Dermis microvascular lymphatic vessel endothelial cell (primary cell): ENCODE measurements at regions not wholly inside any gene's neighbourhood (a gene's known extent, or its start where the extent isn't known, plus 50 kb on each side); places are given as distances from the start of the nearest gene placed in this dataset.
"Not testable (repeated sequence)": the region's sequence is repeated elsewhere in the genome, so short reads cannot be mapped to it uniquely, and the experiment has no call there.

ENCODE experiments used
- DNase-seq, 2 donors: peaks; one replicate each; pipeline versions ENCODE4 v3.0.0 to v3.0.0-alpha.2; 2010; ENCODE audit warnings: low read depth in 2 of 2

DNA sequence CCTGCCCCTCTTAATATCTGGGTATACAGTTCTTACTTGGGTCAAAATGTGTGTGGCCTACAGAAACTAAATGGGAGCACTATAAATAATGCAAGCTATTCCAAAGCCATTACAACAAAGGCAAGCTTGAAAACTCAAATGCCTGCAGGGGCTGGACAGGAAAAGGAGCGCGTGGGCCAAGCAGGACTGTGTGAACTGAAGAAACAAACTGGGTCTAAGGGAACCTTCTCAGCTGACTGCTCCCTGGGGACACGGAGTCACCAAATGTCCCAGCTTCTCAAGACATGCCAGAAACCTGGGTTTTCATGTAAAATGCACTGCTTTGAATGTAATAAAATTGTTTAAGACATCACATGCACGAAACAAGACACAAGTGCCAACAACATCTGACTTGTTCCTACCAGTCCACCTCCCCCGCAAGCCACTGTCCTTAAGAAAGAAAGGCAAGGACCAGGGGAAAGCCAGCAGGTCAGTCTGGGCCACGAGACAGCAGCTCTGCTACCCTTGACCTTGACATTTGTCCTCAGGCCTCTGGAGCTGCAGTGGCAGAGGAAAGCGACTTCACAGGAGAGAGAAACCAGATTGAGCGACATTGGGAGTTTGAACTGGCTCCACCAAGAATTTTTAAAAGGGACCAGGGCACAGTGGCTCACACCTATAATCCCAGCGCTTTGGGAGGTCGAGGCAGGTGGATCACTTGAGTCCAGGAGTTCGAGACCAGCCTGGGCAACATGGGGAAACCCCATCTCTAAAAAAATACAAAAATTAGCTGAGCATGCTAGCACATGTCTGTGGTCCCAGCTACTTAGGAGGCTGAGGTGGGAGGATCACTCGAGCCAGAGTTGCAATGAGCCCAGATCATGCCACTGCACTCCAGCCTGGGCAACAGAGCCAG is 89.7 kb upstream of the SH3BP4 start:
- DNase-seq = peak in 1 of 2 donors; percentile 45

DNA sequence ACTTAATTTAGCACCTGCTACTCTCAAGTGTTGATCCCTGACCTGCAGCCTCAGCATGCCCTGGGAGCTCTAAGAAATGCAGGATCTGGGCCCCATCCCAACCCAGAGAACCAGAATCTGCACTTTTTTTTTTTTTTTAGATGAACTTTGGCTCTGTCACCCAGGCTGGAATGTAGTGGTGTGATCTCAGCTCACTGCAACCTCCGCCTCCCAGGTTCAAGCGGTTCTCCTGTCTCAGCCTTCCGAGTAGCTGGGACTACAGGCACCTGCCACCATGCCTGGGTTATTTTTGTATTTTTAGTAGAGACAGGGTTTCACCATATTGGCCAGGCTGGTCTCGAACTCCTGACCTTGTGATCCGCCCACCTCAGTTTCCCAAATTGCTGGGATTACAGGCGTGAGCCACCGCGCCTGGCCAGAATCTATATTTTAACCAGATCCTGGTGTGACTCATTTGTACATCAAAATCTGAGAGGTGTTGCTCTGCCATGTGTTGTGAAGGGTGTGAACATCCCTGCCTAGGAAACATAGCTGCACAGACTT is 92.4 kb upstream of the SH3BP4 start:
- DNase-seq = not testable (repeated sequence)

DNA sequence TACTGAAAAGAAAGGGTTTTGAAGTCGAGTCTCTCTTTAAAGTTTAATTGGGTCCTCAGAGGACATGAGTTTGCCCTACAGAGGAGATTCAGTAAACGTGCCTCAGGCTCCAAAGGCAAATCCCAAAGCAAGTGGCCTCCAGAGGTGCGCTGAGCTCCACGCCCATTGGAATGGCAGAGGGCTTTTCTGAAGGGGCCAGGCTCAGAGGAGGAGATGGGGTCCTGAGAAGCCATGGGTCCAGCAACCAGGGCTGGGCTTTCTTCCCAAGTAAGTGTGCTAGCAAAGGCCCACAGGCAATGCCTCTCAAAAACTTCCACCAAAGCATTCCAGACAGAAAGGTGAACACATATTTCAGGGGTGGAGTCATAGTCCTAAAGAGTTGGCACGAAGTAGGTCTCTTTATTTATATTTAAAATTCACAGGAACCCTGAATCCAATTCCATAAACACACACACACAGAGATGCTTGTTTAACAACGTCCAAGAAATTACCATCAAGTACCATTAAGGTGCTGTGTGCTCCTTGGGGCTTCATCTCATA is 93.0 kb upstream of the SH3BP4 start:
- DNase-seq = no peak

DNA sequence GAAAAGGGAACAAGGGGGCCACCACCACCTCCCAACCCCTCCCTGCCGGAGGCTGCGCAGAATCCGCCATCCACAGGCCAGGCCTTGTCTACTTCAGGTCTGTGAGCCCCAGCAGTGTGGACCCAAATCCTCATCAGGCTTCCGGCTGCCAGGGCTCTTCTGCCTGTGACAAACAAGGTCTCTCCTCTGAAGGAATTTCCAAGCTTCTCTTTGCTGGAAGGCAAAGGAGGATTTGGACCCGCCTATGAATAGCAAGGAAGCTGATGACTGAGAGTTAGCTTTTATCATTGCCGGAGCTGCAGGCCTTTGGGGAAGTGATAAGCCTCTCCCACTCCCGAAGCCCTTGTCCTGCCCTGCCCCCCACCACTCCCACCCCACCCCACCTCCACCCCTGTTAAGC is 93.7 kb upstream of the SH3BP4 start:
- DNase-seq = no peak

DNA sequence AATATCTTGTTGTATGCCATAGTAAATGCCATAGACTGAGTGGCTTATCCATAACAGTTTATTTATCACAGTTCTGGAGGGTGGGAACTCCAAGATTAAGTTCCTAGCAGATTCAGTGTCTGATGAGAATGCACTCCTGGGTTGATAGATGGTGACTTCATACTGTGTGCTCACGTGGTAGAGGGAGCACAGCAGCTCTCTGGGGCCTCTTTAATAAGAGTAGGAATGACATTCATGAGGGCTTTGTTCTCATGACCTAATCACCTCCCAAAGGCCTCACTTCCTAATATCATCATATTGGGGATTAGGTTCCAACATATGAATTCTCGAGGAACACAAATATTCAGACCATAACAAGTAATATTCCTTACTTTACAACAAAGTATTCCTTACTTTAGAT is 98.1 kb upstream of the SH3BP4 start:
- DNase-seq = no peak

DNA sequence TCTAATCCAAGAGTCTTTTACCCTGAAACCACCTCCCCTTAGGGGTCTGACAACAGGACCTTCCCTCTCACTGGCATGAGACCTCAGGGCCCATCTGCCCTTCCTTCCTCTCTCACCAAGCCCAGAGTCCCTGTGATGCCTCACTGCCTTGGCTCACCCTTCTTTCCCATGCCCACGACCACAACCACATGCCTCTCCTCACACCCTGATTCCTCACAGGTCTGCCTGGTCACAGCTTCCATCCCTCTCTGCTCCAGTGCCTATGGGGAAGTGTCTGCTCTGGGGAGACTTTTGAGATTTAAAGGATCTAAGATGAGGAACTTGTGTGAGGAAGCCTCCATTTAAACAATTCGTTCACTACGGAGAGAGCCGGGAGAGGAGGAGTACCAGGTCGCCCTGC is 98.9 kb upstream of the SH3BP4 start:
- DNase-seq = no peak

DNA sequence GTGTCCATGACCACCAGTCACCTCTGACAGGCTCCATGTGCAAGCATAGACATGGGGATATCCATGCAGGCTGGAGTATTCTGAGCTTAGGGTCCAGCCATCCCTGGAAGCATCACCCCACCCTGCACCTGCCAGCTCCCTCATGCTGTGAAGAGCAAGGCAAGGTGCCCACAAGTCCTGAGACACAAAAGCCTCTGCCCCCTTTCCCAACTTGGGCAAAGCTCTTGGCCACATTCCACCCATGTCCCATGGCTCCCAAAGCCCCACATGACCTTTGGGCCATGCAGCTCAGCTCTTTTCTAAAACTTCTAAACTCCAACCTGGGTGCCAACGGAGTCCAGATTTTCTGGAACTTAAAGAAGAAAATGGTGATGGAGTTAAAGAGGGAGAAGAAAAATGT is 99.8 kb upstream of the SH3BP4 start:
- DNase-seq = no peak

DNA sequence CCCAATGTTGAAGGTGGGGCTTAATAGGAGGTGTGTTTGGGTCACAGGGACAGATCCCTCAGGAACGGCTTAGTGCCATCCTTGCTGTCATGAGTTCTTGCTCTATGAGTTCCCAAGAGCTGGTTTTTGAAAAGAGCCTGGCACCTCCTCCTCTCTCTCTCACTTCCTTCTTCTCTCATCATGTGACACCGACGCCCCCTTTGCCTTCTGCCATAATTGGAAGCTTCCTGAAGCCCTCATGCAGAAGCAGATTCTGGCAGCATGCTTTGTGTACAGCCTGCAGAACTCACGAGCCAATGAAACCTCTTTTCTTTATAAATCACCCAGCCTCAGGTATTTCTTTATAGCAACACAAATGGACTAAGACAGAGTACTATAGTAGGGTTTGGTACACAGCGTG is 100.4 kb upstream of the SH3BP4 start:
- no peak for DNase-seq

DNA sequence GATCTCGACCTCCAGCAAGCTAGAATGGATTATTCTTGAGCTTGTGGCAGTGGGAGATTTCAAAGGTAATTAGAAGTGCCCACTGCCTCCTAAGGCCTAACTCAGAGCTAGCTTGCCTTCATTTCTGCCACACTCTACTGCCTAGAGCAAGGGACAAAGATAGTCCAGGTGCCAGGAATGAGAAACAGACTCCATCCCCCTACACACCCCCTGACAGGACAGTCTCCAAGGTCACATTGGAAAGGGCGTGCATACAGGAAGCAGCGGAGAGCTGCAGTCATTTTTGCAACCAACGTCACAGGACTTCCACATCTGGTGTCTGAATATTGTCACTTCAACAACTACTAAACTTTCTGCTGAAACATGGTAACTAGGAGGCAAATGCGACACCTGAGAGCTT is 101.0 kb upstream of the SH3BP4 start:
- DNase-seq = no peak

DNA sequence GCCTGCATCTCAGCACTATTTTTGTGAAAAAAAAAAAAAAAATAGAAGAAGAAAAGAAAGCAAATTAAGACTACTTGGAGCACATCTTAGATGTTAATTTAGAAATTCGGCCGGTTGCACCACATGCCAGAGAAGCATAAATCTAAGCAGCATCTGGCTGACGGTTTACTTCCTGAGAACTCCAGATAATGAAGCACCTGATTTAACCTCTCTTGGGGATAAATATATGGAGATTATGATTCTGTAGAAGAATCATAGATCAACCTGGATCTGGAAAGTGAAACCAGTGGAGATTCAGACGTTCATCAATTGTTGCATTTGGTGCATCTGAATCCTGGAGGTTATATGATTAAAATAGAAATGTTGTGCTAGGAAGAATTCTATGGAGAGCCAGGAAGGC is 102.1 kb upstream of the SH3BP4 start:
- no peak for DNase-seq

DNA sequence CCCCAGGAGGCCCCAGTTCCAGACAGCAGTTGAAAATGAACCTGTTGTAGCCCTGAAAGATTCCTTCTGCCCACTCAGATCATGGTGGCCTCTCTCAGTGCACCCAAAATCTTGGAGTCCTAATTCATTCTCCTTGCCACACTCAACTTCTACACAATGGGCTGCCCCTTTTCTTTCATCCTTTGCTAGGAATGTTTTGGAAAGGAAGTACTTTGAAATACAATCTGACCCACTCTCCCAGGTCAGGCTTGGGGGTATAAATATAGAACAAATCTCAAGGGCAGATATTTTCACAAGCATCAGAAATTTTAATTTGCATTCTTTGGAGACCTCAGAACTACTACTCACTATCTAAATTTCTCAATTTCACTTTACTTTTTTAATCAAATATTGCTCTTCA is 103.2 kb upstream of the SH3BP4 start:
- DNase-seq = no peak

DNA sequence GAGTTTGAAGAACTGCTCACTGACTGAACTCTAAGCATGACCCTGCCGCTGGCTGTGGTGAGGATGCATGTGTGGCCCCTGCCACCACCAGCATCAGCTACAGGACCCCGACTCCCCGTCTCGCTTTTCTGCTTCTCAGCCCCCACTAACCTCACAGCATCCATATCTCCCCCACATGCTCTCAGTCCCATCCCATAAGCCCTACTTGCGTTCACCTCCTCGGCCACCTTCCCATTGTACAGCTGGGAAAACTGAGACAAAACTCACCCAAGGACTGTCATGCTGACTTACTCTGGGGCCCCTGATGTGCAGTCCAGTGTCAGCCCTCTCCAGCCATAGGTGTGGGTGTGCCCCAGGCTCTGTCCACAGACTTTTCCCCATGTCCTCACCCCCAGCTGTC is 104.2 kb upstream of the SH3BP4 start:
- no peak for DNase-seq

DNA sequence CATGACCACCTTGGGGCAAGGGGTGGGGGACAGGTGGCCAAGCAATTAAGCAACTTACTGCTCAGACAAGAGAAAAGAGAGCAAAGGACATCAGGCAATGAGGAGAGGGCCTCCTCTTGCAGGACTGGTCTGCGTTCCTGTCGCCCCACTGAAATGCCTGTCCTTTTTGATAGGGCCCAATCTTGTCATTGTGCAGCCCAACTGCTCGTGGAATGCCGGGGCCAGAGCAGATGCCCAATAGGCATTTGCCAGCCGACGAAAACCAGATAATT is 104.5 kb upstream of the SH3BP4 start:
- no peak for DNase-seq

DNA sequence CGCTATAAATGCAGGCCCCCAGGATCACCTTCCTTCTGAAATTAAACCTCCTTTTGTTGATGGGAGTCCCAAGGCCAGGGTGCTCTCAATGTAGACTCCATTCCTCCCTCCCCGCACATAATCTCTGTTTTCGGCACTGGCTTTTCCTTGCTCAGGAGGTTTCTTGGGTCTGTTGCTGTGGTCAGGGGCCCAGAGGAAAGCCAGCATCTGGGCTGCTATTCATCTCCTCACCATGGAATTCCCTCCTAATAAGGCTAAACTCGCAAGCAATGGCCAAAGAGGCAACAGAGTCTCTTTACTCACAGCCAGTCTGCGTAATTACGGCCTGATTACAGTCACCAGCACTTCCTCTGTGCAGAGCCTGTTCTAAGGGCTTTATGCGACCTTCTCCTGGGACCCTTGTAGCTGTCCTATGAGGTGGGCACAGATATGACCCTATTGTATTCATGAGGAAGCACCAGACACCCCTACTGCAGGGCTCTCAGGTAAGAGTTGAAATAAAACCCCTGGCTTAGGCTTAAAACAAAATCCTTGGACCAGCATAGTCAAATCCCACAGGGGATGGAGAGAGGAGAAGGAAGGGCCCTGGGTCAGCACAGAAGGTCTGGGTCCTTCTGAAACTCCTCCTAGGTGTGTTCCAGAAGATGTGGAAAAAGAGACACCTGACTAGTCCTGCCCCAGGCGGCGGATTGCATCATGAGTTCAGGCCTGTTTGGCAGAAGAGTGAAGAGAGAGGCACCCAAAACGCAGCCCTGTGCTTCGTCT is 105.0 kb upstream of the SH3BP4 start:
- DNase-seq = no peak

DNA sequence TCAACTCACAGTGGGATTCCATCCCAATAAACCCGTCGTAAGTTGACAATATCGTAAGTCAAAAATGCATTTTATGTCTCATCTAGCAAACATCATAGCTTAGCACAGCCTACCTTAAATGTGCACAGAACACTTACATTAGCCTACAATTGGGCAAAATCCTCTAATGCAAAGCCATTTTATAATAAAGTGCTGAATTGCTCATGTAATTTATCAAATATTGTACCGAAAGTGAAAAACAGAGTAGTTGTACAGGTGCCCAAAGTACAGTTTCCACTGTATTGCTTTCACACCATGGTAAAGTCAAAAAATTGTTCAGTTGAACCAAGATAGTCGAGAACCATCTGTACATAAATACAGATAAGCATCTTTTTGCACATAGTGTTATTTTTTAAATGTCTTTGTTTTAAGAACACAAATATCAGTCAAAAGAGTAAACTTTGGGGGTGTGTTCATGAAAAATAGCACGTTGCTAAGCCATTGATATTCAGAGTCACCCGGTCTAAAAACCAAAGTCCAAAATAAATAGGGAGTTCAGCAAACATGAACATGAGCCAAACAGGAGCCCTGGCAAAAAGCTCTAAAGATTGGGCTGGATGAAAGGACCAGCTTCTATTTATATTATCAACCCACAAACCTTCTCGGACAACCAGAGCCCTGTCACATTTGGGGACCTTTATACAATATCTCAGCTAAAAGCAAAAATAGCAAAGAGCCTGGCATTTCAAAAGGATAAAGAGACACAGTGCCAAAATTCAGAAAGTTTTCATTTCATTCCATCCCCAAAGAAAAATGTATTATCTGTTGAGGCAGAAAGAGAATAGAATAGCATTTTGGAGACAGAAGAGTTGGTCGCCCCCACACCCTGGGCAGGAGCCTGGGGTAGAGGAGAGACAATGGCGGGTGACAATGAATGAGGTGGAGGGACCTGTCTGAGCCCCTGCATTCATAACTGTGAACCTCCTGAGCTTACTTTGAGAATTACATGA is 105.9 kb upstream of the SH3BP4 start:
- no peak for DNase-seq

DNA sequence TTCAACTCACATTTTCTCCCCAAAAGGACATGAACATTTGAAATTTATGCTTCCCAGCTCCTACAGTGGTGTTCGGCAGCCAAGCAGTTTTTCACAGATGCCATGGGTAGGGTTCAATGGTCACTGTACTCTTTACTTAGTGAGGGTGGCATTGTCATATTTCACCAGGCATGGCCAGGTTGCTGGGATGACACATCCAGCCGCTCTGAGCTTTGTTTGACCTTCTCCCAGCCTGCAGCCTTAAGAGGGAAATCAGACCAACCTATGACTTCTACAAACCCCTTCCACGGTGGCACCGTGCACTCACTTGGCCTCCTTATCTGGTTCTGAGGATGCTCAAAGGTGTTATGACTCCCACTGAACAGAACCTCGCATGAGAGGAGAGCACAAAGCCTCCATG is 108.4 kb upstream of the SH3BP4 start:
- no peak for DNase-seq

DNA sequence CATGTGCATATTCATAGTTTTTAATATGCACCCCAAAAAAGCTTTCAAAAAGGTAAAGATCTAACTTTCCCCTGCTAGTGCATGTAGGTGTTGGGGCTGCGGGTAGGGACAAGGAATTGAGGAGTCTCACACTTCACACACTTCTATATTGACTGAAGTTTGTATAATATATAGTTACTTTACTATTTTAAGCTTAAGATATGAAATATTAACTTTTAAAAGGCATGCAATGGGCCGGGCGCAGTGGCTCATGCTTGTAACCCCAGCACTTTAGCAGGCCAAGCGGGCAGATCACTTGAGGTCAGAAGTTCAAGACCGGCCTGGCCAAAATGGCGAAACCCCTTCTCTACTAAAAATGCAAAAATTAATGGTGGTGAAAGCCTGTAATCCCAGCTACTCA is 109.1 kb upstream of the SH3BP4 start:
- DNase-seq = no peak

DNA sequence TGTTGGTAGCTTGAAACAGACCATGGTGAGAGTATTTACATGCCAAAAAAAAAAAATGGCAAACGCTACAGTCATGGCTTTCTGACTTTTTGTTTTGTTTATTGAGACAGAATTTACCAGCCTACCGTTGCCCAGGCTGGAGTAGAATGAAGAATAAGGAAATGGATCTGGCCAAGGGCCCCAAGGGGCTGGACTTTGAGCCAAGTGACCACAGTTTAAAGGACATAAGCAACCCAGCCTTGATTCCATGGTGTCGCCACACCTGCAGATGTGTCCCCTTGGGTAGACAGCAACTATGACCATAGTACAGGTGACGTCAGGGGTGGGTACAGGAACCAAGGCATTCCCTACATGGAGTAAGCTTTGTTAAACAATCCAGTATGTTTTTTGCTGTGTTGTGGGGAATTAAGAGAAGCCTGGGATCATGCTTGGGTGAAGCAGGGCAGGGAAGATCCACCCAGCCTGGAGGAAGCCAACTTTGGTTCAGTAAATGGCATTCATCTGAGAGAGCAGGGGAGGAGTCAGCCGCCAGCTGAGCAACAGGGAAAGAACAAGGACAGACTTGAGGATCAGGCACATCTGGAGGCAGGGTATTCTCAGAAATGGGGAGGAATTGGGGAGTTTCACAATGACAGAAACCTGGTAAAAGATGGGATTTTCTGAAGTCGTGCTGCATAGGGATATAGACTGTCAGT is 110.3 kb upstream of the SH3BP4 start:
- peak in 1 of 2 donors; percentile 20 for DNase-seq

DNA sequence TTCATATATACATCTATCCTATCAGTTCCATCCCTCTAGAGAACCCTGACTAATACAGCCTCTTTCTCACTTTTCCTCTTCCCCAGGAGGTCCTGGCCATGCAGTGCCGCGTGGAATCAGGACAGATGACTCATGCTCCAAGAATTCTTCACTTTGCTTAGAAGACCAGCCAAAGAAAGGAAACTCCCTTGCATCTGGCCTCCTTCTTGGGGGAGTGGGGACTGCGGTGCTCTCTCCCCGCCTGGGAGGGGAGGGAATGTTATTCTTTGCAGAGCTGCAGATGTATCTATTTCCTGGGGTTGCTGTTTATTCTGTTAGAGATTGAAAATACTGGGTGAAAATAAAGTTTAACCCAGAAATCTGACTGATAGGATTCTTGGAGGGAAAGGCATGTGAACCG is 111.5 kb upstream of the SH3BP4 start:
- DNase-seq = peak in 1 of 2 donors; percentile 91

DNA sequence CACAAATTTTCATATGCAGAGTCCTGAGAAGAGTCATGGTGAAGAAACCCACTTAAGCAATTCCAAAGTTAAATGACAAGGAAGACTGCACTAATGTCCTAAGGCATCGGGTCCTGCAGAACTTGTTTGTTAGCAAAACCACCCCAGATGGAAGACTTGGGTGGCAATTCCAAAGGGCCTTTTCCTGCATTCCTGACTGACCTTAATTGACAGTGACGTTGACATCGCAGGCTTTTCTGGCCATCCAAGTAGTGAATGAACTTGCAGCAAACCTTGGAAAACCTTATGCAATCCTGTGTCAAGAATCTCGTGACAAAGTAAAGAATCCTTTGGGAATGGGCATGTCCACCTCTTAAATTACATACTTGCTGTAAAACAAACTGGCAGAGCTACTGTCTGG is 112.5 kb upstream of the SH3BP4 start:
- no peak for DNase-seq

DNA sequence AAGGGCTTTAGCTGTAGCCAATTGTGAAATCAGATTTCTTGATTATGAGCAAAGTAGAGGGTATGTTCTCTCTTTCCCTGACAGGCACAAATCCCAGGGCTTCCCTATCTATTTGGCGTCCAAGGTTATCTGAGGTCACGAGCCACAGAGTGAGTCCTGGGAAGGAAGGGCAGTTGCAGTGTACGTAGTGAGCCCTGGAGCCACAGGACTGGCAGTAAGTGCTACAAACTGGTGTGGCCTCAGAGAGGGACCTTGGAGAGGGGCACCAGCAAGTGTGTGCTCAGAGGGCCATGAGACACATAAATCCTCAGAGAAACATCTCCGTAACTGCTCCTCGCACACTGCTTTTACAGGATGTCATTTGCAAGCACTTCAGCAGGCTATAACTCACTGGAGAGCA is 115.5 kb upstream of the SH3BP4 start:
- DNase-seq = no peak
